Stimulated activated CD8-positive, alpha-beta memory T cell treated with anti-CD3 and anti-CD28 coated beads, Interleukin-7, amount 100 ng/mL, for 1 hour (primary cell): ENCODE measurements at regions not wholly inside any gene's neighbourhood (a gene's known extent, or its start where the extent isn't known, plus 50 kb on each side); places are given as distances from the start of the nearest gene placed in this dataset.

ENCODE experiments used
- DNase-seq, 2 donors: peaks; one replicate each; pipeline ENCODE4 v3.0.0-alpha.2; 2020; ENCODE audit warnings: low read depth in 2 of 2

GRCh38 chr18:67290421-67290820, 226.1 kb downstream of the DSEL start:
- DNase-seq, result no peak

DNA sequence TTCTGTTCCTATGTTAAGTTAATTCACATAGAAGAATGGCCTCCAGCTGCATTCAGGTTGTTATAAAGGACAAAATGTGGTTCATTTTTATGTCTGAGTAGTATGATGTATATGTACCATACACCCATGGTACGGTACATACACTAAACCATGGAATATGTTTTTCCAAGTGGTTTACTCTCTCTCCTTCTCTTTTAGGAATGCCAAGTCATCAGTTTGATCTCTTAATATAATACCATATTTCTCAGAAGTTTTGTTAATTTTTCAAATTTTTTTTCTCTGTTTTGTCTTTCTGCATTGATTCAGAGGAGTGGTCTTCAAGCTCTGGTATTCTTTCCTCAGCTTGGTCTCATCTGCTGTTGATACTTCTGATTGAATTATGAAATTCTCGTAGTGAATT, 230.9 kb downstream of the DSEL start:
- DNase-seq, result no peak

DNA sequence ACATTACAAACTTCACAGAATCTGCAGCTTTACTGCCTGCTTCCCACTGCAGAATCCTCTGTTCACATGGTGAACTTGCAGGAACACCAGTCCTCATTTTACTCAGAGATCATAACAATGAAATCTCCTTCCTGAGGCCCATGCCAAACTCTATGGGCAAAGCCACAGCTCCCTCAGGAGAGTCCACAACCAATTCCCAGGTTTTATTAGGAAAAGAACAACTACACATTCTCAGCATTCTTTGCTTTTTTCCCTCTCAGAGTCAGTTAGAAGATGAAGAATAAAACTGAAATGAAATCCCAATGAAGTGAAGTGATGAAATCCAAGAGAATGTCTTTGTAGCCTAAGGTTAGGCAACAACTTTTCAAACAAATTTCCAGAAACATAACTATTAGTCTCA, 233.7 kb downstream of the DSEL start:
- DNase-seq, result no peak

DNA sequence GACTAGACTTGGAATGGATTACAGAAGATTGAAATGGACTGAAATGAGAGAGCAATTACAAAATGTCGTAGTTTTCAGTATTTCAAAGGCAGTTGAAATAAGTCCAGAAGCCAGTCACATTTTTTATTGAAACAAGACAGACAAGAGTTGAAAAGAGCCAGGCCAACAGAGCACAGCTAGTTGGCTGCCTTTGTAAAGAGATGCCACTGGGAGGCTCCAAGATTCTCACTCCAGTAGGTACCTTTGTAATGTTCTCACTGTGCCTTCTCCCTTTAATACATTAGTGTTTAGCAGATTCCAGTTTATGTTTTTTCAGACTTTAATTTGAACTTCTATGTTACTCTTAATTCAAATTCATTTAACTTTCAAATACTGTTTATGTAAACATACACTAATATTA, 234.8 kb downstream of the DSEL start:
- no peak for DNase-seq

- no peak for DNase-seq
Measured at GRCh38 chr18:67280486-67281242, 235.9 kb downstream of the DSEL start.

DNA sequence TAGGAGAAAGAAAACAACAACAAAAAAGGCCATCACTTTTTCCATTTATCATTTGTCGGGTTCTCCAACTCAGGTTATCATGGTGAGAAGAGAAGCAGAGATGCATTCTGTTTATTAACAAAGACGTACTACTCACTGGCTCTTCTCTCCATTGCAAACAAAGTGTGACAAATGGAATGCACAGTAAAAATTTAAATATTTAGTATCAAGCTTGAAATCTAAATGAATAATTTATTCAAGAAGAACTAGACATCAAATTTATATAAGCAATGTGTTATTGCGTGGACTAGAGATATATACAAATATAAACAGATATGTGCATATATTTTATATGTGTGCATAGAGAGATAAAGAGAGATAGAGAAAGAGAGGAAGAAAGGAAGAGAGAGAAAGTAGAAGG, 236.5 kb downstream of the DSEL start:
- no peak for DNase-seq

GRCh38 chr18:67278984-67279383, 237.5 kb downstream of the DSEL start:
- no peak for DNase-seq

DNA sequence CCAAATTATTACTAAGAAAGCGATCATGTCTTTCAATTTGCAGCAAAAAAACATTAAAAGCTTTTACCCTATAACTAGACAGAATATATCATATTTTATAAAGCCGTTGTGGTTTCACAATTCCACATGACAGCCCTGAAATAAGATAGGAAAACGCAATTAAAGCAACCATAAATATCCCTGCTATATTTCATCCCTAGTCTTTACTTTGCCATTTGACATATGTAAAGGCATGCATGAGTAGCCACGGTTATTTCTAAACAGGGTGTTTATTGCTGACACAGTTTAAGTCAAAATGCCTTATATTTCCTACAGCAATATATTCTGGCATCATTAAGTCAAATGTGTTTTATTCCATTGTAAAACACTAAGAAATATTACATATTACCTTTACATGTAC, 239.9 kb downstream of the DSEL start:
- no peak for DNase-seq

GRCh38 chr18:67273288-67273687, 243.2 kb downstream of the DSEL start:
- DNase-seq, result no peak

DNA sequence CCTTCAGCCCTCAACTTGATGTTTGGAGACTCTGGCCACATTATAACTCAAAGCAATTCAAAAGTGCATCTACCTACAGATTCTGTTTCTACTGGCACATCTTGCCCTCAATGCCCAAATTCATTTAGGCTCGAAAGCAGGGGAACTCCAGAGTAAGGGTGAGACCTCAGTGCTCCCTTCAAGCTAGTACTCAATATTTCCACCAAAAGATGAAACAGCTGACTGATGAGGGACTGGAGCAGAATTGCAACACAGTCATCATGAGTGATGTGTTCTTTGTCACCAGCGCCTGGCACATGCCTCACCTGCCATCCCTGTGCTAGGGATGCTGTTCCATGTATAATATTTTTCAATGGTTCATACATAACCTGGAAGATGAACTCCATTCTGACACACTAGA, 247.3 kb downstream of the DSEL start:
- no peak for DNase-seq

- DNase-seq, result no peak
Measured at GRCh38 chr18:67268530-67268929, 248.0 kb downstream of the DSEL start.

DNA sequence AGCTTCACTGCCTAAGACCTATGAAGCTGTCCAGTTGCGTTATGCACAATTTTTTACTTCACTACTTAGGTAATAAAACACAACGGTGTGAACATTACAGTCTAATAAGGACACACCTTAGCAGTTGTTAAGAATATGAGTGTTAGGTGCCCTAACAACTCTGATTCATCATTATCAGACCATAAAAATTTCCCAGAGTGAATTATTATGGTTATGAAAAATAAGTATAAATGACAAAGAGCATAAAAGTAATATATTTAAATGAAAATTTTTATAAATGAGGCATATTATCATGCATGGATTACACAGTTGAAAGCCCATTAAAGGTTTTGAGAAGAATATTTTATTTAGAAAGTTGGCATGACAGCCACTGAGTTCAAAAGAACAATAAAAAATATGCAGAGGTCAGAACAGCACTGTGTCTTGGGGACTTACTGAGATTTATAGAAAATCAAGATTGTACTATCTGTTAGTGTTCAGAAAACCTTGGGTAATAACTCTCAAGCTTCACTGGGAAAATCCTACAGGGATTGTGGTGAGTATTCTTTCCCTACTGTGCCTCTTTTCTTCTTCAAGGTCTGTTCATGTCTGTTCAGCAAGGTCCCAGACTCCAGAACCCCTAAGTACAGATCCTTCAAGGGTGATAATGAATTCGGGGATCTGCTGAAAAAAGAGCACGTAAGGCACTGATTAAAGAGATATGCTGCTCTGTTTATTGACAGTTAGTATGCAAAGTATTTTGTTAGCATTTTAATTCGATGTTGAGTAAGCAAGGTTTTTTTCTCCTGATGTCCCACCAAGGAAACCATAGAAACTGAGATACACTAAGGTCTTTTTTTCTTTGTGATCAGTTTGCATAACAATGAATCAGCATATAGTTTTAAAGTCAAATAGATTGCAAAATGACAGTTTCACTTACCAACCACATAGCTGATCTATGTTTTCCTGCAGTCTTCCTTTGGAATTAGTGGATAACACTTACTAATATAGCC, 250.0 kb downstream of the DSEL start:
- no peak for DNase-seq

DNA sequence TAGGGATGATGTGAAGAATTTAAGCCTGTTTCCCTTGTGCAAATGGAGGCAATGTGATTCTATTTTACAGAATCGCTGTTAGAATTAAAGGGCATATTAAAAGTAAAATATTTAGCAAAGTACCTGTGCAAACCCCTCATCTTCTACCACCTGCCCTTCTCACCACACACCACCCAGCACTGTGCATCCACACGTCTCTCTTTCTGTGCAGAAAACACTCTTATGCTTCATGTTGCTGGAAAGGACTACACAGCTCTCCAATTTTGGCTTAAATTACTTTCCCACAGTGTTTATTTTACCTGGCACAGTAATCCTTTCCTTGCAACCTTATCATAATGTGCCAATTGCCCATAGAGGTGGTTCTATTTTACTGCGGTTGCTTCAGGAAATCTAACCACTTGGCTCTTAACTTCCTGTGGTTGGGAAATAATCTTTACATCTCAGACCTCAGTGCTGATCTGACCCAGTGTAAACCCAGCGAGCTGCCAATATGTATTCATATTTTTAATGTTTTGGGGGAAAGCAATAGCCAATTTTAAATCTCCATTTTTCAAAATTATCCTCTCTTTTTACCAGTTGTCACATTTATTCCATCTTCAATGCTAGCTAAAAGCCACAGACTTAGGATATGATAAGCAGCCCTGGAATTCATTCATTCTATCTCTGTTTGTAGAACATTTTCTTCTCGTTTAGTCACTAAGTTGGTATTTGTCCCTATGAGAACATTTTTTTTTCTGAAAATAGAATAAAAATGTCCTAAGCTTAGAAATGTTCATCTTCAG, 250.9 kb downstream of the DSEL start:
- no peak for DNase-seq

DNA sequence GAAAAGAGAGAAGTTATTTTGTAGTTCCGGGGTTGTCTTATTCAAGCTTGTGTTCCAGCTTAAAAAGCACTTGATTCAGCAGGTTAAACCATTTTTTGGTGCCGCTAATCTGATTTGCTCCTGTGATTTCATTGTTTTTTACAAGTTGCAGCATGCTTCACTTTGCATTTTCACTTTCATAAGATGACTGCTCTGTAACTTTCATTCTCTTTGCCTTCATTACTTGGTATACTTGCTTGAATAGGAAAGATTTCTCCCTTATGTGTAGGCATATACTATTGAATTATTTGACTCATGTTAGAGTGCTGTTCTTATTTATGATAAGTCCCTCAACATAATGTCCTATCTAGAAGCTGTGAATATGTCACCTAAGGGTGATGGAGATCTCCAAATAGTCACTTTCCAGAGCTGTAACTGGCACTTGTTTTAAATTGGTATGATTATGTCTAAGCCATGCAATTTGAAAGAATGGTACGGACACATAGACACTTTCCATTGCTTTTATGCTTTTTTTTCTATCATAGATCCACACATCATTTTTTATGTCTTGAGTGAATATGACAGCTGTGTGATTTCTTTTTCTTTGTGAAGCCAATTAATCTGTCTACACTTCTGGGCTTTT, 254.5 kb downstream of the DSEL start:
- no peak for DNase-seq

GRCh38 chr18:67260841-67261240, 255.7 kb downstream of the DSEL start:
- DNase-seq, result no peak

GRCh38 chr18:67250776-67251424, 265.6 kb downstream of the DSEL start:
- no peak for DNase-seq

- DNase-seq, result no peak
Measured at GRCh38 chr18:67243799-67244587, 272.5 kb downstream of the DSEL start.

DNA sequence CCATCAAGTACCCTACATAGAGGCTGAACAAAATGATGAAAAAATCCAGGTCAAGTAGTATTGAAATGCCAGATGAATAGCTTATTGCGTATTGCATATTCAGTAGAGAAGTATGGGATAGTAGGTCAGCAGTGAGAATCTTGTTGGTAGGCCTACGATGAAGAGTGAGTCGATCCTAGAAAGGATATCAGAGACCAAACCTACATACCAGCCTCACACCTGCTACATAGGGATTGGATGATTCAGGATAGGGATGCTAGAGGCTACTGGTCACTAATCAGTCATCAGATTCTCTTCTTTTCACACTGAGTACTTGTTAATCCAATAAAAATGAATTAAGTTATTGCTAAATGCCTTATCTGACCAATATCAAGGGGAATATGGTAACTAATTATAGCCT, 274.5 kb downstream of the DSEL start:
- no peak for DNase-seq

GRCh38 chr18:67241299-67241698, 275.2 kb downstream of the DSEL start:
- no peak for DNase-seq

- no peak for DNase-seq
Measured at GRCh38 chr18:67239826-67240225, 276.7 kb downstream of the DSEL start.
